Ectodermal cell (in vitro differentiated cells): ENCODE measurements at regions not wholly inside any gene's neighbourhood (a gene's known extent, or its start where the extent isn't known, plus 50 kb on each side); places are given as distances from the start of the nearest gene placed in this dataset.

Experiments
- H3K27ac ChIP-seq: 2 replicates; pipeline ENCODE4 v1.7.0; 2013; ENCODE audit warnings: mild to moderate bottlenecking, low read depth, low read length; ENCODE audit not compliant: insufficient read depth, poor library complexity, severe bottlenecking
- H3K27me3 ChIP-seq: 2 replicates; pipeline ENCODE4 v1.7.0; 2013; ENCODE audit warnings: mild to moderate bottlenecking, low read length; ENCODE audit not compliant: insufficient read depth, control insufficient read depth, poor library complexity, severe bottlenecking
- H3K36me3 ChIP-seq: one replicate; pipeline ENCODE4 v1.7.0; 2013; ENCODE audit warnings: low read length; ENCODE audit not compliant: control insufficient read depth, insufficient read depth
- H3K4me1 ChIP-seq: one replicate; pipeline ENCODE4 v1.7.0; 2013; ENCODE audit warnings: low read length; ENCODE audit not compliant: control insufficient read depth, insufficient read depth
- H3K4me3 ChIP-seq: 2 replicates; pipeline ENCODE4 v1.7.0; 2013; ENCODE audit warnings: low read depth, low read length, control low read depth; ENCODE audit not compliant: insufficient read depth
- H3K9me3 ChIP-seq: 2 replicates; pipeline ENCODE4 v1.7.0; 2013; ENCODE audit warnings: mild to moderate bottlenecking, low read length, moderate library complexity; ENCODE audit not compliant: control insufficient read depth
- WGBS, 2 experiments: methylation state at CpG; one replicate each; pipeline ENCODE4 v1.1.7; 2013; ENCODE audit warnings: missing lambda C conversion rate in 2 of 2; 5-methylcytosine and 5-hydroxymethylcytosine counted together

- Histone ChIP-seq H3K4me1 (no peaks in the 10 kb centered on the region), H3K27me3 (no peaks in the 10 kb centered on the region), H3K36me3 (no peaks in the 10 kb centered on the region), H3K9me3 (no peaks in the 10 kb centered on the region), H3K4me3 (no peak overlapping the region), H3K27ac (no peak overlapping the region)
- WGBS, 2 experiments, result 88 to 93% methylated on average over 2 of the region's 2 CpGs
Observed at GRCh38 chr6:67219346-67219745, 1415.7 kb upstream of the ADGRB3 start.

DNA sequence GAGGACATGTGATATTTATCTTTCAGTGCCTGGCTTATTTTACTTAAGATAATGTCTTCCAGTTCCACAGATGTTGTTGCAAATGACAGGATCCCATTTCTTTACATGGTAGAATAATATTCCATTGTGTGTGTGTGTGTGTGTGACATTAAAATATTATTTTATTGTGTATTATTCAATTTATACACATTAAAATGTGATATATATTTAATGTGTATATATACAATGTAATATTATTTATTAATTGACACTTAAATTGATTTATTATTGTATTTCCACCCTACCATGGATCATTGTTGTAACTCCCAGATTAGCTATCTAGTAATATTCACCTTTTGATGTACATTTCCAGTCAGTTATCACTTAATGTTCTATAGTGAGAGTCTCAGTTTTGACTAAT, 1422.5 kb upstream of the ADGRB3 start:
- no peaks in the 10 kb centered on the region for H3K27me3 ChIP-seq
- no peak overlapping the region for H3K27ac ChIP-seq
- H3K36me3 ChIP-seq, result no peaks in the 10 kb centered on the region
- no peaks in the 10 kb centered on the region for H3K9me3 ChIP-seq
- H3K4me1 ChIP-seq, result no peaks in the 10 kb centered on the region
- no peak overlapping the region for H3K4me3 ChIP-seq

DNA sequence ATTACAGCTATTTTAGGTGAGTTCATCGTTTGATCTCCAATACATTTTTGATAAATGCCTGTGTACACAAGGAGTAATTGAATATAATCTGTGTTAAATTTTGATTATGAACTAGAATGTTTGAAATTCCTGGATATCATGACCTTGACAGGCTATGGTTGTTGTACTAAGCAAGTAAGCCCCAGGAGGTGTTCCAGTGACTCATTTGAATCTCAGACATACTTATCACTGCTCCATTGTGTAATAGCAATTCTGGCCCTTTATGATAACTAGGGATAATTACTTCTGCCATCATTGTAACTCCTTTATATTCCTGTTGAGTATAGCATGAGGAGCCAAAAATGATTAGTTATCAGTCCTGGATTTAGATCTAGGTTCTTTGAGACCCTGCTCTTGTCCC, 1424.6 kb upstream of the ADGRB3 start:
- H3K4me3 ChIP-seq, result no peak overlapping the region
- no peak overlapping the region for H3K27ac ChIP-seq
- 77 to 93% methylated on average over 1 of the region's 1 CpG for WGBS, 2 experiments
- H3K36me3 ChIP-seq, result no peaks in the 10 kb centered on the region
- no peaks in the 10 kb centered on the region for H3K9me3 ChIP-seq
- H3K4me1 ChIP-seq, result no peaks in the 10 kb centered on the region
- no peaks in the 10 kb centered on the region for H3K27me3 ChIP-seq

GRCh38 chr6:67201563-67201962, 1433.5 kb upstream of the ADGRB3 start:
- H3K4me1 ChIP-seq, result no peaks in the 10 kb centered on the region
- WGBS, 2 experiments, result 91 to 93% methylated on average over 13 of the region's 13 CpGs

DNA sequence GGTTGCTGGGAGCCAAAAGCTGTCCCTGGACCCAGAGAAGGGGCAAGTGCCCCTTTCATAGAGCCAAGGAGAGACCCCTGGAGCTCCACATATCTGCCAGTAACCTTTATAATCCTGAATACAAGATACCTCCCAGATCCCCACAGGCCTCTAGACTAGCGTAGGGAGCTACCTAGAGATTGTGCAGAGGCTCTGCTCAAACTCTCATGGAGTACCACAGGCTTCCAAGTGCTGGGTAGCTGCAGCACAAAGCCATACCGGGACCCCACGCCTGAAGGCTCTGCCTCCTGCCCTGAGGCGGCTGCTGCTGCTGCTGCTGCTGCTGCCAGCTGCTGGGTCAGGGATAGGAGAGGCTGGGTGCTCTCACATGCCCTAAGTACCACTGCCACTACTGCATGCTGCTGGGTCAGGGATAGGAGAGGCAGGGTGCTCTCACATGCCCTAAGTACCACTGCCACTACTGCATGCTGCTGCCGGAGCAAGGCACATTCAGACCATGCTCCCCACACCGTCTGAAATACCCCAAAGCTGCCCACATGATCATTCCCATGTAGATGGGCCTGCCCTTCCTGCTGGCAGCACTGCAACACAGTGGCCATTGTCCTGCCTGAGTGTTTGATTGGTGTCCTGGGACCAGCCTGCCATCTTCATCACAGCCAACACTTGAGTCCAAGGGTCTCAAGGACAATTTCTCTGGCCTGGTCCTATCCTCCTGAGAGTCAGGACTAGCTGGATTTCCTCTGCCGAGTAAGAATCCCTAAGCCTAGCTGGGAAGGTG, 1434.3 kb upstream of the ADGRB3 start:
- Histone ChIP-seq H3K4me1 (no peaks in the 10 kb centered on the region), H3K27ac (no peak overlapping the region), H3K9me3 (no peaks in the 10 kb centered on the region), H3K4me3 (no peak overlapping the region), H3K36me3 (no peaks in the 10 kb centered on the region), H3K27me3 (no peaks in the 10 kb centered on the region)
- WGBS, 2 experiments, result 91 to 94% methylated on average over 7 of the region's 7 CpGs

More at GRCh38 chr6:67201563-67201962, 1433.5 kb upstream of the ADGRB3 start:
- Histone ChIP-seq H3K27ac (no peak overlapping the region), H3K4me3 (no peak overlapping the region), H3K36me3 (no peaks in the 10 kb centered on the region), H3K9me3 (no peaks in the 10 kb centered on the region), H3K27me3 (no peaks in the 10 kb centered on the region)

DNA sequence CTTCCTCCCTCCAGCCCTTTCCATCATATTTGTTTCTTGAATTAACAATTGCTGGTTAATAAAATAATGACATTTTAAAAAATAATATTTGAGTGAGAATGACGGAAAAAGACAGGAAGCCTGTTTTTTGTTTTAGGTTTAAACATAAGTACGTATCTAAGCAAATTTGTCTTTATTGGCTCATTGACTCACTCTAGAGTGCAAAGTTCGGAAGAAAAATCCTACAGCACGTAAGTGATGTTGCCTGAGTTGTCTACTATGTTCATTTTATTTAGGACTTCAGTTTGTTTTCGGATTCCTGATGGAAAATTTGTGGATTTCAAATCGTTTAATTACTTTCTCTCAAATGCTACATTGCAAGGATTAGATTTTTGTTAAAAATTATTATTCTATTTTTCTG, 1435.7 kb upstream of the ADGRB3 start:
- Histone ChIP-seq H3K27ac (no peak overlapping the region), H3K4me1 (no peaks in the 10 kb centered on the region), H3K27me3 (no peaks in the 10 kb centered on the region), H3K36me3 (no peaks in the 10 kb centered on the region), H3K9me3 (no peaks in the 10 kb centered on the region), H3K4me3 (no peak overlapping the region)
- WGBS, 2 experiments, result 92 to 94% methylated on average over 5 to 6 of the region's 6 CpGs

DNA sequence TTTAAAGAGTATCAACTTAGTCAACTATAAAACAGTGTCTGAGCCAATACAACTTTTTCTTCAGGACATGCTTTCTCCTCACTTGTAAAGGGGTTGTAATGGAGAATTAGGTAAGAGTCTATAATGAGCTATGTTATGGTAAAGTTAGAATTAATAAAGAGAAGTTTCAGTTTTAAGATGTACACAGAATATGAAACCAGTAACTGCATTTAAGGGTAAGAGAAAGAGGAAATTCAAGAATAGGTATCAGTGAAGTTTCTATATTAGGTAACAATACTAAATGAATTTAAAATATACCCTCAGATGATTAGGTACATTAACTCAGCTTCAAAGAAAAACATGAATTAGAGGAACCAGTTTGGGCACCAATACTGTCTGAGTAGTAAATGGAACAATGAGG, 1444.3 kb upstream of the ADGRB3 start:
- H3K9me3 ChIP-seq, result no peaks in the 10 kb centered on the region
- H3K27ac ChIP-seq, result no peak overlapping the region
- no peaks in the 10 kb centered on the region for H3K27me3 ChIP-seq
- H3K4me3 ChIP-seq, result no peak overlapping the region
- no peaks in the 10 kb centered on the region for H3K4me1 ChIP-seq
- no peaks in the 10 kb centered on the region for H3K36me3 ChIP-seq

GRCh38 chr6:67184405-67184804, 1450.7 kb upstream of the ADGRB3 start:
- Histone ChIP-seq H3K27me3 (no peaks in the 10 kb centered on the region), H3K4me1 (no peaks in the 10 kb centered on the region), H3K4me3 (no peak overlapping the region), H3K36me3 (no peaks in the 10 kb centered on the region), H3K27ac (no peak overlapping the region), H3K9me3 (no peaks in the 10 kb centered on the region)
- WGBS, 2 experiments, result 96 to 97% methylated on average over 1 of the region's 1 CpG

GRCh38 chr6:67175101-67175500, 1460.0 kb upstream of the ADGRB3 start:
- H3K4me1 ChIP-seq, result no peaks in the 10 kb centered on the region
- WGBS, 2 experiments, result 92% methylated on average over 1 of the region's 1 CpG
- no peaks in the 10 kb centered on the region for H3K9me3 ChIP-seq
- H3K36me3 ChIP-seq, result no peaks in the 10 kb centered on the region
- H3K27me3 ChIP-seq, result no peaks in the 10 kb centered on the region
- H3K4me3 ChIP-seq, result no peak overlapping the region
- no peak overlapping the region for H3K27ac ChIP-seq

- Histone ChIP-seq H3K4me1 (no peaks in the 10 kb centered on the region), H3K27ac (no peak overlapping the region), H3K4me3 (no peak overlapping the region), H3K9me3 (no peaks in the 10 kb centered on the region), H3K27me3 (no peaks in the 10 kb centered on the region), H3K36me3 (no peaks in the 10 kb centered on the region)
- WGBS, 2 experiments, result 90 to 92% methylated on average over 1 of the region's 1 CpG
Observed at GRCh38 chr6:67165606-67166005, 1458.6 kb upstream of the EYS start.

DNA sequence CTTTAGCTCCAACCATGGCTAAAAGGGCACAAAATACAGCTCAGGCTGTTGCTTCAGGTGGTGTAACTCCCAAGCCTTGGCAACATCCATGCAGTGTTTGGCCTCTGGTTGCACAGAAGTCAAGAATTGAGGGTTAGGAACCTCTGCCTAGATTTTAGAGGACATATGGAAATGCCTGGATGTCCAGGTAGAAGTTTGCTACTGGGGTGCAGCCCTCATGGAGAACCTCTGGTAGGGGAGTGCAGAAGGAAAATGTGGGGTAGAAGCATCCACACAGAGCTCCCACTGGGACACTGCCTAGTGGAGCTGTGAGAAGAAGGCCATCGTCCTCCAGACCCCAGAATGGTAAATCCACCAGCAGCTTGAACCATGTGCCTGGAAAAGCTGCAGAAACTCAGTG, 1453.8 kb upstream of the EYS start:
- Histone ChIP-seq H3K4me3 (no peak overlapping the region), H3K27me3 (no peaks in the 10 kb centered on the region), H3K27ac (no peak overlapping the region), H3K9me3 (no peaks in the 10 kb centered on the region), H3K36me3 (no peaks in the 10 kb centered on the region), H3K4me1 (no peaks in the 10 kb centered on the region)
- WGBS, 2 experiments, result 85 to 86% methylated on average over 1 of the region's 1 CpG
